Breast epithelium (tissue), 3 donors: ENCODE measurements at regions not wholly inside any gene's neighbourhood (a gene's known extent, or its start where the extent isn't known, plus 50 kb on each side); places are given as distances from the start of the nearest gene placed in this dataset.

ENCODE experiments used
- POLR2A ChIP-seq: fragments of 450-650 bp; IDR thresholded peaks from one replicate; pipeline ENCODE4 v1.6.1; 2016; ENCODE audit warnings: antibody characterized with exemption, mild to moderate bottlenecking, moderate library complexity
- POLR2AphosphoS5 ChIP-seq, 3 donors: sonication (generic); formaldehyde crosslinking; IDR thresholded peaks; one replicate each; pipeline ENCODE4 v1.6.1; 2017; ENCODE audit warnings: antibody characterized with exemption in 3 of 3
- TF ChIP-seq, protein P1 (sequence below), 3 donors: fragments of 450-650 bp; IDR thresholded peaks; one replicate each; pipeline ENCODE4 v1.5.1; 2016 to 2017; ENCODE audit warnings: antibody characterized with exemption in 3 of 3, mild to moderate bottlenecking in 3 of 3, moderate library complexity in 3 of 3

GRCh38 chr12:124676714-124677462, 109.5 kb upstream of the NCOR2 start:
- no peak for TF ChIP-seq POLR2A
- no peak for TF ChIP-seq POLR2AphosphoS5 (IDR thresholded peaks at IDR 0.05)
- TF ChIP-seq, protein P1, sequence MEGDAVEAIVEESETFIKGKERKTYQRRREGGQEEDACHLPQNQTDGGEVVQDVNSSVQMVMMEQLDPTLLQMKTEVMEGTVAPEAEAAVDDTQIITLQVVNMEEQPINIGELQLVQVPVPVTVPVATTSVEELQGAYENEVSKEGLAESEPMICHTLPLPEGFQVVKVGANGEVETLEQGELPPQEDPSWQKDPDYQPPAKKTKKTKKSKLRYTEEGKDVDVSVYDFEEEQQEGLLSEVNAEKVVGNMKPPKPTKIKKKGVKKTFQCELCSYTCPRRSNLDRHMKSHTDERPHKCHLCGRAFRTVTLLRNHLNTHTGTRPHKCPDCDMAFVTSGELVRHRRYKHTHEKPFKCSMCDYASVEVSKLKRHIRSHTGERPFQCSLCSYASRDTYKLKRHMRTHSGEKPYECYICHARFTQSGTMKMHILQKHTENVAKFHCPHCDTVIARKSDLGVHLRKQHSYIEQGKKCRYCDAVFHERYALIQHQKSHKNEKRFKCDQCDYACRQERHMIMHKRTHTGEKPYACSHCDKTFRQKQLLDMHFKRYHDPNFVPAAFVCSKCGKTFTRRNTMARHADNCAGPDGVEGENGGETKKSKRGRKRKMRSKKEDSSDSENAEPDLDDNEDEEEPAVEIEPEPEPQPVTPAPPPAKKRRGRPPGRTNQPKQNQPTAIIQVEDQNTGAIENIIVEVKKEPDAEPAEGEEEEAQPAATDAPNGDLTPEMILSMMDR (IDR thresholded peaks at IDR 0.05) = no peak
